ENCODE measurements at regions not wholly inside any gene's neighbourhood (a gene's known extent, or its start where the extent isn't known, plus 50 kb on each side); places are given as distances from the start of the nearest gene placed in this dataset.

GRCh38 chr4:138835832-138836533 lies 179.6 kb upstream of the NOCT start:
- H3K4me1 Mint-ChIP-seq: no peaks in the 10 kb centered on the region
- H3K4me3 ChIP-seq (ENCODE audit: low read length): no peak overlapping the region
- H3K9me3 Mint-ChIP-seq: peaks cover 0 to 3% (median 0%) of the 10 kb centered on the region in 5 donors
- ChIA-PET CTCF (no interaction called here), POLR2A (no interaction called here)
- no peaks in the 10 kb centered on the region for H3K27me3 ChIP-seq (ENCODE audit: insufficient read depth, low read length, poor library complexity, severe bottlenecking)
- H3K9me3 ChIP-seq (ENCODE audit: low read length): no peaks in the 10 kb centered on the region
- H3K36me3 ChIP-seq (ENCODE audit: insufficient read depth, low read length): no peaks in the 10 kb centered on the region
- no peaks in the 10 kb centered on the region for H3K4me1 ChIP-seq (ENCODE audit: insufficient read depth, low read length)
- DNase-seq: no peak
- no peaks in the 10 kb centered on the region for H3K36me3 Mint-ChIP-seq
- H3K27ac Mint-ChIP-seq: no peak overlapping the region
- no peak overlapping the region for H3K4me3 Mint-ChIP-seq
- H3K27ac ChIP-seq (ENCODE audit: low read depth, low read length): no peak overlapping the region
- H3K27me3 Mint-ChIP-seq: peaks cover 6 to 8% of the 10 kb centered on the region in 2 donors

GRCh38 chr4:138833974-138834373 lies 181.6 kb upstream of the NOCT start:
- Mint-ChIP-seq H3K4me1 (no peaks in the 10 kb centered on the region), H3K9me3 (peaks cover 0 to 3% (median 0%) of the 10 kb centered on the region in 5 donors), H3K4me3 (no peak overlapping the region), H3K27me3 (peaks cover 8% of the 10 kb centered on the region in 2 donors), H3K27ac (no peak overlapping the region), H3K36me3 (no peaks in the 10 kb centered on the region)
- Histone ChIP-seq H3K9me3 (ENCODE audit: low read length) (no peaks in the 10 kb centered on the region), H3K27me3 (ENCODE audit: insufficient read depth, low read length, poor library complexity, severe bottlenecking) (no peaks in the 10 kb centered on the region), H3K27ac (ENCODE audit: low read depth, low read length) (no peak overlapping the region), H3K4me3 (ENCODE audit: low read length) (no peak overlapping the region), H3K36me3 (ENCODE audit: insufficient read depth, low read length) (no peaks in the 10 kb centered on the region), H3K4me1 (ENCODE audit: insufficient read depth, low read length) (no peaks in the 10 kb centered on the region)
- DNase-seq: no peak
- ChIA-PET CTCF (no interaction called here), POLR2A (no interaction called here)

GRCh38 chr4:138832563-138832962 lies 183.0 kb upstream of the NOCT start:
- Histone ChIP-seq H3K27ac (ENCODE audit: low read depth, low read length) (no peak overlapping the region), H3K36me3 (ENCODE audit: insufficient read depth, low read length) (no peaks in the 10 kb centered on the region), H3K27me3 (ENCODE audit: insufficient read depth, low read length, poor library complexity, severe bottlenecking) (no peaks in the 10 kb centered on the region), H3K4me3 (ENCODE audit: low read length) (no peak overlapping the region), H3K4me1 (ENCODE audit: insufficient read depth, low read length) (no peaks in the 10 kb centered on the region), H3K9me3 (ENCODE audit: low read length) (no peaks in the 10 kb centered on the region)
- Mint-ChIP-seq H3K27me3 (peaks cover 7% of the 10 kb centered on the region in 2 donors), H3K4me3 (no peak overlapping the region), H3K4me1 (no peaks in the 10 kb centered on the region), H3K9me3 (peaks cover 0 to 3% (median 0%) of the 10 kb centered on the region in 5 donors), H3K36me3 (no peaks in the 10 kb centered on the region), H3K27ac (no peak overlapping the region)
- ChIA-PET POLR2A (no interaction called here), CTCF (no interaction called here)
- DNase-seq: no peak

GRCh38 chr4:138831948-138832347 lies 183.6 kb upstream of the NOCT start:
- H3K36me3 ChIP-seq (ENCODE audit: insufficient read depth, low read length): no peaks in the 10 kb centered on the region
- H3K9me3 ChIP-seq (ENCODE audit: low read length): no peaks in the 10 kb centered on the region
- CTCF ChIA-PET: no interaction called here
- Mint-ChIP-seq H3K4me1 (no peaks in the 10 kb centered on the region), H3K9me3 (peaks cover 0 to 3% (median 0%) of the 10 kb centered on the region in 5 donors), H3K4me3 (no peak overlapping the region), H3K36me3 (no peaks in the 10 kb centered on the region), H3K27ac (no peak overlapping the region), H3K27me3 (peaks cover 3 to 6% of the 10 kb centered on the region in 2 donors)
- POLR2A ChIA-PET: no interaction called here
- H3K4me1 ChIP-seq (ENCODE audit: insufficient read depth, low read length): no peaks in the 10 kb centered on the region
- no peak overlapping the region for H3K4me3 ChIP-seq (ENCODE audit: low read length)
- H3K27me3 ChIP-seq (ENCODE audit: insufficient read depth, low read length, poor library complexity, severe bottlenecking): no peaks in the 10 kb centered on the region
- no peak for DNase-seq
- H3K27ac ChIP-seq (ENCODE audit: low read depth, low read length): no peak overlapping the region

GRCh38 chr4:138828926-138829325 lies 186.7 kb upstream of the NOCT start:
- Histone ChIP-seq H3K27me3 (ENCODE audit: insufficient read depth, low read length, poor library complexity, severe bottlenecking) (no peaks in the 10 kb centered on the region), H3K36me3 (ENCODE audit: insufficient read depth, low read length) (no peaks in the 10 kb centered on the region), H3K27ac (ENCODE audit: low read depth, low read length) (no peak overlapping the region), H3K4me3 (ENCODE audit: low read length) (no peak overlapping the region), H3K9me3 (ENCODE audit: low read length) (no peaks in the 10 kb centered on the region), H3K4me1 (ENCODE audit: insufficient read depth, low read length) (no peaks in the 10 kb centered on the region)
- ChIA-PET POLR2A (no interaction called here), CTCF (no interaction called here)
- Mint-ChIP-seq H3K27me3 (peaks cover 0 to 6% of the 10 kb centered on the region in 2 donors), H3K4me1 (no peaks in the 10 kb centered on the region), H3K4me3 (no peak overlapping the region), H3K27ac (peak overlapping the region in 1 of 8 donors; percentile 1), H3K9me3 (no peaks in the 10 kb centered on the region), H3K36me3 (no peaks in the 10 kb centered on the region)
- no peak for DNase-seq

- Histone ChIP-seq H3K9me3 (ENCODE audit: low read length) (no peaks in the 10 kb centered on the region), H3K4me3 (ENCODE audit: low read length) (no peak overlapping the region), H3K4me1 (ENCODE audit: insufficient read depth, low read length) (no peaks in the 10 kb centered on the region), H3K36me3 (ENCODE audit: insufficient read depth, low read length) (no peaks in the 10 kb centered on the region), H3K27ac (ENCODE audit: low read depth, low read length) (no peak overlapping the region), H3K27me3 (ENCODE audit: insufficient read depth, low read length, poor library complexity, severe bottlenecking) (no peaks in the 10 kb centered on the region)
- Mint-ChIP-seq H3K36me3 (no peaks in the 10 kb centered on the region), H3K27me3 (peaks cover 0 to 3% of the 10 kb centered on the region in 2 donors), H3K4me1 (no peaks in the 10 kb centered on the region), H3K9me3 (peaks cover 0 to 1% (median 0%) of the 10 kb centered on the region in 5 donors), H3K4me3 (no peak overlapping the region), H3K27ac (no peak overlapping the region)
- ChIA-PET POLR2A (no interaction called here), CTCF (no interaction called here)
- no peak for DNase-seq
Observed at GRCh38 chr4:138826754-138827153, 188.8 kb upstream of the NOCT start.

GRCh38 chr4:138826322-138826721 lies 189.3 kb upstream of the NOCT start:
- ChIA-PET POLR2A (no interaction called here), CTCF (no interaction called here)
- Histone ChIP-seq H3K4me3 (ENCODE audit: low read length) (no peak overlapping the region), H3K9me3 (ENCODE audit: low read length) (no peaks in the 10 kb centered on the region), H3K36me3 (ENCODE audit: insufficient read depth, low read length) (no peaks in the 10 kb centered on the region), H3K27me3 (ENCODE audit: insufficient read depth, low read length, poor library complexity, severe bottlenecking) (no peaks in the 10 kb centered on the region), H3K4me1 (ENCODE audit: insufficient read depth, low read length) (no peaks in the 10 kb centered on the region), H3K27ac (ENCODE audit: low read depth, low read length) (no peak overlapping the region)
- Mint-ChIP-seq H3K4me1 (no peaks in the 10 kb centered on the region), H3K36me3 (no peaks in the 10 kb centered on the region), H3K27ac (peak overlapping the region in 1 of 8 donors; percentile 52), H3K27me3 (peaks cover 0 to 3% of the 10 kb centered on the region in 2 donors), H3K4me3 (no peak overlapping the region), H3K9me3 (peaks cover 0 to 2% (median 0%) of the 10 kb centered on the region in 5 donors)
- DNase-seq: no peak

GRCh38 chr4:138821331-138821730 lies 194.2 kb upstream of the NOCT start:
- no peak overlapping the region for H3K4me3 Mint-ChIP-seq
- H3K4me1 Mint-ChIP-seq: no peaks in the 10 kb centered on the region
- no peaks in the 10 kb centered on the region for H3K4me1 ChIP-seq (ENCODE audit: insufficient read depth, low read length)
- no peaks in the 10 kb centered on the region for H3K36me3 Mint-ChIP-seq
- no peaks in the 10 kb centered on the region for H3K27me3 ChIP-seq (ENCODE audit: insufficient read depth, low read length, poor library complexity, severe bottlenecking)
- H3K9me3 Mint-ChIP-seq: peaks cover 0 to 2% (median 0%) of the 10 kb centered on the region in 5 donors
- POLR2A ChIA-PET: no interaction called here
- no peak for DNase-seq
- no peaks in the 10 kb centered on the region for H3K36me3 ChIP-seq (ENCODE audit: insufficient read depth, low read length)
- H3K27ac ChIP-seq (ENCODE audit: low read depth, low read length): no peak overlapping the region
- CTCF ChIA-PET: no interaction called here
- H3K27ac Mint-ChIP-seq: no peak overlapping the region
- H3K4me3 ChIP-seq (ENCODE audit: low read length): no peak overlapping the region
- peaks cover 0 to 6% of the 10 kb centered on the region in 2 donors for H3K27me3 Mint-ChIP-seq
- no peaks in the 10 kb centered on the region for H3K9me3 ChIP-seq (ENCODE audit: low read length)

All from CD8-positive, alpha-beta memory T cell (primary cell).